T-cell (primary cell): ENCODE measurements at regions not wholly inside any gene's neighbourhood (a gene's known extent, or its start where the extent isn't known, plus 50 kb on each side); places are given as distances from the start of the nearest gene placed in this dataset.
"Not testable (repeated sequence)": the region's sequence is repeated elsewhere in the genome, so short reads cannot be mapped to it uniquely, and the experiment has no call there.

Source experiments
- ATAC-seq, 4 experiments: fragments of 200-7000 bp in 3 of 4; fragments of 150-1000 bp in 1 of 4; cut with Tn5 transposase; replicated peaks in 1 of 4; 1 replicate in 3 of 4; 2 replicates in 1 of 4; pipeline ENCODE4 v1.10.0; 2021; ENCODE audit warnings: moderate library complexity in 3 of 4, mild to moderate bottlenecking in 2 of 4, moderate number of reproducible peaks in 1 of 4
- CTCF ChIA-PET, 2 donors: fragments of 300-600 bp; sonication (Branson Sonifier 250); formaldehyde crosslinking; loops; one replicate each; lab custom pipeline; 2022; ENCODE audit warnings: antibody characterized with exemption in 2 of 2; lab: Charles Lee
- POLR2A ChIA-PET, 2 donors: fragments of 300-600 bp; sonication (Branson Sonifier 250); formaldehyde crosslinking; loops; one replicate each; lab custom pipeline; 2022; ENCODE audit warnings: antibody characterized with exemption in 2 of 2; lab: Charles Lee
- DNase-seq, 35 experiments: peaks; one replicate each; pipeline versions ENCODE4 v3.0.0 to v3.0.0-alpha.2; 2013 to 2023
- H3K27ac ChIP-seq: one replicate; pipeline ENCODE4 v1.5.1; 2013; ENCODE audit warnings: low read length
- H3K27me3 ChIP-seq, 2 experiments: replicated peaks in 1 of 2; 1 replicate in 1 of 2; 2 replicates in 1 of 2; pipeline versions ENCODE4 v1.6.1 to v1.7.0; 2013; ENCODE audit warnings: low read length in 1 of 2, mixed read lengths in 1 of 2; ENCODE audit not compliant: control insufficient read depth in 2 of 2, insufficient read depth in 2 of 2; ENCODE audit errors: extremely low read depth in 1 of 2
- H3K36me3 ChIP-seq, 2 donors: 1 replicate in 1 of 2; 2 replicates in 1 of 2; pipeline versions ENCODE4 v1.6.1 to v1.7.0; 2013; ENCODE audit warnings: low read length in 1 of 2; ENCODE audit not compliant: control insufficient read depth in 2 of 2, insufficient read depth in 1 of 2; ENCODE audit errors: extremely low read depth in 1 of 2
- H3K4me1 ChIP-seq, 2 experiments: 1 replicate in 1 of 2; 2 replicates in 1 of 2; pipeline versions ENCODE4 v1.6.1 to v1.7.0; 2013; ENCODE audit warnings: low read length in 2 of 2, mixed read lengths in 1 of 2; ENCODE audit not compliant: insufficient read depth in 2 of 2, control insufficient read depth in 1 of 2; ENCODE audit errors: extremely low read depth in 1 of 2
- H3K4me3 ChIP-seq, 2 donors: 1 replicate in 1 of 2; 2 replicates in 1 of 2; pipeline versions ENCODE4 v1.5.1 to v1.7.0; 2013; ENCODE audit warnings: mild to moderate bottlenecking in 2 of 2, low read length in 1 of 2, moderate library complexity in 1 of 2; ENCODE audit not compliant: control insufficient read depth in 1 of 2; ENCODE audit errors: extremely low read depth in 1 of 2
- H3K9me3 ChIP-seq: 2 replicates; pipeline ENCODE4 v1.7.0; 2013
- H3K27ac Mint-ChIP-seq, 2 donors: one replicate each; pipeline ENCODE4 v1.8.0; 2020 to 2021; ENCODE audit warnings: mild to moderate bottlenecking in 2 of 2, mixed read lengths in 2 of 2
- H3K27me3 Mint-ChIP-seq, 2 donors: one replicate each; pipeline ENCODE4 v1.8.0; 2021 to 2022; ENCODE audit warnings: mixed read lengths in 2 of 2
- H3K36me3 Mint-ChIP-seq: one replicate; pipeline ENCODE4 v1.8.0; 2021; ENCODE audit warnings: mixed read lengths
- H3K4me1 Mint-ChIP-seq, 3 donors: one replicate each; pipeline ENCODE4 v1.8.0; 2020 to 2022; ENCODE audit warnings: mixed read lengths in 3 of 3, mild to moderate bottlenecking in 1 of 3
- H3K4me3 Mint-ChIP-seq, 3 donors: one replicate each; pipeline ENCODE4 v1.8.0; 2020 to 2022; ENCODE audit warnings: mild to moderate bottlenecking in 3 of 3, mixed read lengths in 3 of 3, moderate library complexity in 3 of 3
- H3K9me3 Mint-ChIP-seq, 3 donors: one replicate each; pipeline ENCODE4 v1.8.0; 2020 to 2022; ENCODE audit warnings: mixed read lengths in 3 of 3
- WGBS: methylation state at CpG from one replicate; pipeline ENCODE4 v1.1.5; 2013; ENCODE audit warnings: missing lambda C conversion rate; ENCODE audit not compliant: insufficient coverage; 5-methylcytosine and 5-hydroxymethylcytosine counted together

DNA sequence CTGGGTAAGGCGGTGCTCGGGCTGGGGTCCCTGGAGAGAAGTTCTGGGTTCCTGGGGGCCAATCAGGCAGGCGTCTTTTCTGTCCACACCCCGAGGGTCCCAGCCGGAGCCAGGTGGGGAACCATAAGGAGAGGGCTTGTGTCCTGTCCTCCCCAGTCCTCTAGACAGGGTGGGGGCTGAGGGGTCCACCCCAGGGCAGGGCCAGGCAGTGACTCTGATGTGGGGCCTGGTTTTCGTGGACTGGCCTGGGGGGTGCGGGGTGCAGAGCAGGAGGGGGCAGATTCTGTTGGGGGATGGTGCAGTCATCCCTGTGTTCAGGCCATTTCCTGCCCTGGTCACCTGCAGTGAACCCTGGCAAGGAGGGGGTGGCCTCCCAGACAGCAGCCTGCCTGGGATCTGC, 143.5 kb upstream of the POTEB2 start:
- H3K4me3 Mint-ChIP-seq, POLR2A ChIA-PET, H3K4me3 ChIP-seq, H3K4me1 Mint-ChIP-seq, H3K36me3 Mint-ChIP-seq, H3K36me3 ChIP-seq, H3K27ac Mint-ChIP-seq, H3K27ac ChIP-seq, DNase-seq, H3K9me3 ChIP-seq, ATAC-seq, H3K9me3 Mint-ChIP-seq, H3K4me1 ChIP-seq, CTCF ChIA-PET, H3K27me3 ChIP-seq, H3K27me3 Mint-ChIP-seq: not testable (repeated sequence)
- WGBS, result no CpG with 5 or more reads among the region's 7 CpGs

DNA sequence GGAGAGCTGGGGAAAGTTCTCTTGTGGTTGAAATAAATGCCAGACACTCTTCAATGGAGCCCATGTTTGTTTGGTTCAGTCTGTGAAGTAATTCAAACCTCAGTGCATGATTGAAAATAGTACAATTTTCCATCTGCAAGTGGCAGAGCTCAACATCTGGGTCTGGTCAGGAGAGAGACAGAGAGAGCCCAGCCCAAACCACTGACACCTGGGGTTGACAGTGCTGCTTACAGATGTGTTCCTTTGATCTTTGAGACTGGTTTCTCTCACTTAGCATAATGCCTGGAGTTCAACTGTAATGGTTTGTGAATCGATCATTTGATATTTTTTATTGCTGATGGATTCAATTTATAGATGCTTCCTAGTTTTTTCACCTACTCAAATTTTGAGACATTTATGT, 137.3 kb upstream of the POTEB2 start:
- DNase-seq, H3K9me3 Mint-ChIP-seq, H3K4me3 ChIP-seq, H3K27me3 ChIP-seq, H3K4me1 Mint-ChIP-seq, H3K36me3 ChIP-seq, H3K27ac ChIP-seq, H3K36me3 Mint-ChIP-seq, H3K4me1 ChIP-seq, ATAC-seq, H3K27ac Mint-ChIP-seq, H3K4me3 Mint-ChIP-seq, H3K27me3 Mint-ChIP-seq, CTCF ChIA-PET, H3K9me3 ChIP-seq, POLR2A ChIA-PET: not testable (repeated sequence)
- WGBS, result no CpG with 5 or more reads among the region's 1 CpG

DNA sequence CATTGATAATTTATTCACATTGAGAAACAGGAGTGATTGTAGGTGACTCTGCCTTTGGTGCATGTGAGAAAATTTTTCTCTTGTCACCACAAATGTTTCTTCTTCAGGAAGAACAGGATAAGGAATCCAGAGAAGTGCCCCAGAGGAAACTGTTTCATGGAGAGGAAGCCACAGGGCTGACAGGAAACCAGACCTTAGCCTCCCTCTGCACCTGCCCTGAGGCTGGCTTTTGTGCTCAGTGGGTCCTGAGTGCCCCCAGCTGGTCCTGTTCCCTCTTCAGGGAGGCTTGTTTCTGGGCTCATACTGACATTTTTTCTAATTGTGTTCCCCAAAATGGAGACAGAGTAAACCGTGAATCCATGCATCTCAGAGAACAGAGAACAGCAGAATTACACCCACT, 135.8 kb upstream of the POTEB2 start:
- POLR2A ChIA-PET, H3K4me3 Mint-ChIP-seq, H3K9me3 Mint-ChIP-seq, H3K27me3 ChIP-seq, H3K4me3 ChIP-seq, ATAC-seq, DNase-seq, H3K9me3 ChIP-seq, H3K36me3 Mint-ChIP-seq, H3K4me1 Mint-ChIP-seq, H3K27ac ChIP-seq, H3K36me3 ChIP-seq, H3K4me1 ChIP-seq, H3K27me3 Mint-ChIP-seq, H3K27ac Mint-ChIP-seq, CTCF ChIA-PET: not testable (repeated sequence)
- WGBS, result no CpG with 5 or more reads among the region's 1 CpG

DNA sequence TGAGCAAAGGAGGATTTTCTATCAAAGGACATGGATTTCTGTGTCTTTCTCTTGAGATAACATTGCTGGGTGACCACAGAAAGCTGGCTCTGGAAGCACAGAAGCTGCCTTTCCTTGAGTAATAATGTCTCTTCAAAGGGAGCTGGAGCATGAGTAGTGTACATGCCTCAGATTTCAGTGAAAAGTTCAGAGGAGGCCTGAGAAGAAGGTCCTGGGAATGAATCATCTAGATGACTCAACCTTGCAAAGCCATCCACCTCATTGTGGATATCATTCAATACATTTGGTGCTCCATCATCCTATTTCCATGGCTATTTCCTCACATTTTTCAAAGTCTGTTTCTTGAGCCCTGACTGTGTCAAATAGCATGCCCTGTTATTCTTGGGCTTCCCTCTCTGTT, 125.6 kb upstream of the POTEB2 start:
- DNase-seq, H3K4me3 ChIP-seq, H3K9me3 Mint-ChIP-seq, H3K4me3 Mint-ChIP-seq, H3K36me3 Mint-ChIP-seq, H3K27me3 ChIP-seq, H3K36me3 ChIP-seq, H3K27ac ChIP-seq, H3K27ac Mint-ChIP-seq, H3K9me3 ChIP-seq, H3K4me1 Mint-ChIP-seq, POLR2A ChIA-PET, H3K27me3 Mint-ChIP-seq, H3K4me1 ChIP-seq, ATAC-seq, CTCF ChIA-PET: not testable (repeated sequence)

DNA sequence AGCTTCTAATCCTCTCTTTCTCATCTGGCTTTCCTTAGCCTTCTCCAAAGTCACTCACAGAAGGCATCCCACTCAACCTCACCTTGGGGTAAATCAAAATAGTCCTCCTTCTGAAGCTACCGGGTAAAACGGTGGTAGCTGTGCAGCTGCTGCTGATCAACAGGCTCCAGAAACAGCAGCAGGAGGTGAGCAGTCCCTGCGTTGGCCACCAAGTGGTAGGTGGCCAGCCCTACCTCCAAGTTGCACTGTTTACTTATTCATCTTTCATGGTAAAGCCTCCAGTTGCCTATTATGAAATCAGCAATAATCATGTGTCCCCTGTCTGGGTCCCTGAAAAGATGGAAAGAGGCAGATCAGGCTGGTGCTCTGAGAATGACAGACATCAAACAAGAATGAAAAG, 125.1 kb upstream of the POTEB2 start:
- H3K27me3 Mint-ChIP-seq, H3K36me3 Mint-ChIP-seq, DNase-seq, H3K9me3 Mint-ChIP-seq, H3K27ac ChIP-seq, H3K27ac Mint-ChIP-seq, H3K4me3 ChIP-seq, ATAC-seq, H3K4me1 ChIP-seq, CTCF ChIA-PET, H3K27me3 ChIP-seq, H3K36me3 ChIP-seq, H3K9me3 ChIP-seq, H3K4me3 Mint-ChIP-seq, POLR2A ChIA-PET, H3K4me1 Mint-ChIP-seq: not testable (repeated sequence)
- no CpG with 5 or more reads among the region's 3 CpGs for WGBS

GRCh38 chr15:20986775-20987174, 120.7 kb upstream of the POTEB2 start:
- H3K4me1 Mint-ChIP-seq, CTCF ChIA-PET, POLR2A ChIA-PET: not testable (repeated sequence)

GRCh38 chr15:20978057-20978456, 111.9 kb upstream of the POTEB2 start:
- CTCF ChIA-PET, H3K36me3 Mint-ChIP-seq, H3K4me3 Mint-ChIP-seq, DNase-seq, H3K27me3 Mint-ChIP-seq, H3K27ac Mint-ChIP-seq, POLR2A ChIA-PET, H3K4me3 ChIP-seq, H3K27me3 ChIP-seq, H3K9me3 ChIP-seq, H3K27ac ChIP-seq, H3K9me3 Mint-ChIP-seq, H3K4me1 ChIP-seq, H3K4me1 Mint-ChIP-seq, H3K36me3 ChIP-seq: not testable (repeated sequence)
- WGBS, result no CpG with 5 or more reads among the region's 1 CpG
- peak; percentile 76 to 94 (median 83) for ATAC-seq

More at GRCh38 chr15:20986775-20987174, 120.7 kb upstream of the POTEB2 start:
- H3K9me3 Mint-ChIP-seq, H3K27ac ChIP-seq, DNase-seq, H3K9me3 ChIP-seq, H3K36me3 ChIP-seq, H3K4me1 ChIP-seq, H3K4me3 ChIP-seq, H3K27ac Mint-ChIP-seq, H3K27me3 ChIP-seq, H3K36me3 Mint-ChIP-seq, ATAC-seq, H3K4me3 Mint-ChIP-seq, H3K27me3 Mint-ChIP-seq: not testable (repeated sequence)
- no CpG with 5 or more reads among the region's 5 CpGs for WGBS
